Common myeloid progenitor, CD34-positive (primary cell): ENCODE measurements at regions not wholly inside any gene's neighbourhood (a gene's known extent, or its start where the extent isn't known, plus 50 kb on each side); places are given as distances from the start of the nearest gene placed in this dataset.

Experiments
- CTCF ChIA-PET: fragments of 350-600 bp; sonication (Branson Sonifier 250); formaldehyde crosslinking; loops from one replicate; lab custom pipeline; 2021; ENCODE audit warnings: antibody characterized with exemption; lab: Charles Lee
- POLR2A ChIA-PET: fragments of 350-600 bp; sonication (Branson Sonifier 250); formaldehyde crosslinking; loops from one replicate; lab custom pipeline; 2021; ENCODE audit warnings: antibody characterized with exemption; lab: Charles Lee
- DNase-seq, 3 donors: peaks; one replicate each; pipeline versions ENCODE4 v3.0.0 to v3.0.0-alpha.2; 2013
- H3K27ac ChIP-seq, 2 experiments: 1 replicate in 1 of 2; 2 replicates in 1 of 2; pipeline ENCODE4 v1.7.0; 2013; ENCODE audit warnings: inconsistent platforms in 2 of 2, low read length in 2 of 2, mild to moderate bottlenecking in 2 of 2, low read depth in 1 of 2, moderate library complexity in 1 of 2; ENCODE audit not compliant: severe bottlenecking in 2 of 2, insufficient read depth in 1 of 2, poor library complexity in 1 of 2
- H3K27me3 ChIP-seq, 5 experiments: replicated peaks in 2 of 5; 1 replicate in 3 of 5; 2 replicates in 2 of 5; pipeline versions ENCODE4 v1.6.1 to v1.7.0; 2013; ENCODE audit warnings: low read length in 4 of 5, mild to moderate bottlenecking in 2 of 5, moderate library complexity in 2 of 5, inconsistent platforms in 1 of 5; ENCODE audit not compliant: insufficient read depth in 5 of 5, control insufficient read depth in 4 of 5
- H3K36me3 ChIP-seq, 4 experiments: 1 replicate in 2 of 4; 2 replicates in 2 of 4; pipeline versions ENCODE4 v1.6.1 to v1.7.0; 2013; ENCODE audit warnings: low read length in 3 of 4, control low read depth in 1 of 4, mild to moderate bottlenecking in 1 of 4; ENCODE audit not compliant: control insufficient read depth in 4 of 4, insufficient read depth in 4 of 4
- H3K4me1 ChIP-seq, 4 experiments: 1 replicate in 3 of 4; 2 replicates in 1 of 4; pipeline versions ENCODE4 v1.6.1 to v1.7.1; 2013; ENCODE audit warnings: low read length in 3 of 4, mild to moderate bottlenecking in 3 of 4, control low read depth in 1 of 4, inconsistent platforms in 1 of 4, moderate library complexity in 1 of 4; ENCODE audit not compliant: control insufficient read depth in 4 of 4, insufficient read depth in 4 of 4; ENCODE audit errors: control extremely low read depth in 1 of 4
- H3K4me3 ChIP-seq, 7 experiments: 1 replicate in 4 of 7; 2 replicates in 3 of 7; pipeline versions ENCODE4 v1.5.1 to v1.7.0; 2013; ENCODE audit warnings: mild to moderate bottlenecking in 7 of 7, low read length in 6 of 7, moderate library complexity in 6 of 7, inconsistent platforms in 2 of 7, low read depth in 2 of 7, control low read depth in 1 of 7; ENCODE audit not compliant: insufficient read depth in 4 of 7, control insufficient read depth in 1 of 7; ENCODE audit errors: extremely low read depth in 1 of 7
- H3K9me3 ChIP-seq, 5 experiments: 1 replicate in 4 of 5; 2 replicates in 1 of 5; pipeline versions ENCODE4 v1.6.1 to v1.7.1; 2013; ENCODE audit warnings: low read length in 4 of 5, mild to moderate bottlenecking in 2 of 5, inconsistent platforms in 1 of 5, low read depth in 1 of 5, moderate library complexity in 1 of 5; ENCODE audit not compliant: control insufficient read depth in 4 of 5, insufficient read depth in 2 of 5; ENCODE audit errors: control extremely low read depth in 1 of 5
- WGBS: methylation state at CpG from one replicate; pipeline ENCODE4 v1.1.5; 2013; ENCODE audit not compliant: insufficient coverage; 5-methylcytosine and 5-hydroxymethylcytosine counted together

DNA sequence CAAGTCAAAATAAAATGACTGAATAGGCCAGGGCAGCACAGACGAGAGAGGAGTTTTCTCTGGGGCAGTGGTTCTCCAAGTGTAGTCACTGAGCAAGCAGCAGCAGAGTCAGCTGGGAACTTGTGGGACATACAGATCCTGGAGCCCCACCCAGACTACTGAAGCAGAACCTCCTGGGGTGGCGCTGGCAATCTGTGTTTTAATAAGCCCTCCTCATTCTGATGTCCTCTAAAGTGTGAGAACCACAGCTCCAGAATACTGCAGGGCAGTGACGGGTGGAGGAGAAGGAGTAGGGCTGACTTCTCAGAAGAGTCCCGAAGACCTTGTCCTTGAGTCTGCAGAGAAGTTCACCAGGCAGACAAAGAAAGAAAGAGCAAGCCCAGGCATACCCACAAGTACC is 251.3 kb upstream of the HES1 start:
- ChIA-PET POLR2A (interaction anchor here (0.6 kb wide), 1 partner anchor 109 kb away, joined by 4 read pairs; no protein-coding TSS in a partner anchor), CTCF (interaction anchor here (0.7 kb wide), 1 partner anchor 44 kb away, joined by 3 read pairs; no protein-coding TSS in a partner anchor)
- Histone ChIP-seq H3K4me1 (peaks cover 0 to 4% (median under 1%) of the 10 kb centered on the region in 4 experiments), H3K27me3 (no peaks in the 10 kb centered on the region), H3K4me3 (no peak overlapping the region), H3K36me3 (no peaks in the 10 kb centered on the region), H3K27ac (no peak overlapping the region), H3K9me3 (peaks cover 0 to 15% (median 5%) of the 10 kb centered on the region in 5 experiments)
- WGBS: 88% methylated on average over 2 of the region's 4 CpGs
- DNase-seq: no peak

DNA sequence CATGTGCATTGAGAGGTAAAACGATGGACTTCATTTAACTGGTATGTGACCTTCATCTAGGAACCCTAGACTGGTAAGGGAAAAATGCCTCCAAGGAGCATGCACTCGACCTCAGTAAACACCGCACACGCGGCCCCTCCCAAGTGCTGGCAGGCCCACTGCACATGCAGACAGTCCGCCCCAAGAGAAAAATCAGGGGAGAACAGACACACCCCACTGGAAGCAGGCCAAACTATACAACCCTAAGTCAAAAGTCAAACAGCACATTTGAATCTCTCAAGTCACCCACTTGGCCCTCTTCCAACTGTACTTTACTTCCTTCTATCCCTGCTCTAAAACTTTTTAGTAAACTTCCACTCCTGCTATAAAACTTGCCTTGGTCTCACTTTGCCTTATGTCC is 250.1 kb upstream of the HES1 start:
- no peak overlapping the region for H3K27ac ChIP-seq
- peak in 2 of 3 donors; percentile 14 to 28 for DNase-seq
- no peak overlapping the region for H3K4me3 ChIP-seq
- H3K4me1 ChIP-seq: no peaks in the 10 kb centered on the region
- ChIA-PET CTCF (interaction anchor here (0.6 kb wide), 1 partner anchor 187 kb away, joined by 3 read pairs; no protein-coding TSS in a partner anchor), POLR2A (interaction anchor here (1.2 kb wide), 1 partner anchor 111 kb away, joined by 3 read pairs; no protein-coding TSS in a partner anchor)
- H3K9me3 ChIP-seq: peaks cover 0 to 15% (median 5%) of the 10 kb centered on the region in 5 experiments
- WGBS: 98% methylated on average over 5 of the region's 6 CpGs
- H3K36me3 ChIP-seq: no peaks in the 10 kb centered on the region
- H3K27me3 ChIP-seq: no peaks in the 10 kb centered on the region

GRCh38 chr3:193890016-193890897 is 245.7 kb upstream of the HES1 start:
- CTCF ChIA-PET: no interaction called here

GRCh38 chr3:193894121-193894863 is 241.7 kb upstream of the HES1 start:
- H3K27ac ChIP-seq: no peak overlapping the region
- peaks cover 0 to 3% (median 0%) of the 10 kb centered on the region in 4 experiments for H3K4me1 ChIP-seq
- no peak overlapping the region for H3K4me3 ChIP-seq
- POLR2A ChIA-PET: no interaction called here
- no peak for DNase-seq
- no peaks in the 10 kb centered on the region for H3K27me3 ChIP-seq
- 94% methylated on average over 6 of the region's 10 CpGs for WGBS
- no peaks in the 10 kb centered on the region for H3K36me3 ChIP-seq
- CTCF ChIA-PET: no interaction called here
- H3K9me3 ChIP-seq: no peaks in the 10 kb centered on the region

More at GRCh38 chr3:193890016-193890897, 245.7 kb upstream of the HES1 start:
- Histone ChIP-seq H3K4me3 (no peak overlapping the region), H3K4me1 (peaks cover 0 to 3% (median 0%) of the 10 kb centered on the region in 4 experiments), H3K27ac (no peak overlapping the region), H3K36me3 (no peaks in the 10 kb centered on the region), H3K9me3 (peaks cover 0 to 15% (median 5%) of the 10 kb centered on the region in 5 experiments), H3K27me3 (no peaks in the 10 kb centered on the region)
- POLR2A ChIA-PET: no interaction called here
- WGBS: 89% methylated on average over 10 of the region's 12 CpGs
- no peak for DNase-seq

GRCh38 chr3:193895409-193895808 is 240.5 kb upstream of the HES1 start:
- H3K36me3 ChIP-seq: no peaks in the 10 kb centered on the region
- no peak overlapping the region for H3K27ac ChIP-seq
- H3K4me1 ChIP-seq: peaks cover 0 to 3% (median 0%) of the 10 kb centered on the region in 4 experiments
- WGBS: 100% methylated on average over 3 of the region's 4 CpGs
- H3K9me3 ChIP-seq: no peaks in the 10 kb centered on the region
- no peak for DNase-seq
- POLR2A ChIA-PET: no interaction called here
- CTCF ChIA-PET: interaction anchor here (1.1 to 1.4 kb wide), 2 partner anchors 10 to 60 kb away, joined by 3 read pairs; no protein-coding TSS in a partner anchor
- H3K4me3 ChIP-seq: no peak overlapping the region
- no peaks in the 10 kb centered on the region for H3K27me3 ChIP-seq

DNA sequence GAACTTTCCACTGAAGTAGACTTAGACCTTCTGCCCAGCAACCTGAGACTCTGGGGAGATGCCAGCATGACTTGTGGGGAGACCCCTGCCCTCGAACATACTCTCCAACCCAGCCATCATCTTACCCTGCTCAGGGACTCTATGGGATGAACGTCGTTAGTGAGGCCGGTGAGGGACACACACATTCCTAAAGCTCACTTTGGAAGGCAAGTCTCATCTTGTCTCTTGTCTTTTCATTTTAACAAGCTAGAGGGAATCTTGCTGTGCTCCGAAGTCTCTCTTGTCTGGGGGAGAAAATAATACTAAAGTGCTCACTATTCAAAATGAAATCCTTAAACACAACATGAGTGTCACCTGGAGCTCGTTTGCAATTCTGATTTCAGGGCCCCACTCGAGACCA is 239.5 kb upstream of the HES1 start:
- DNase-seq: no peak
- H3K36me3 ChIP-seq: no peaks in the 10 kb centered on the region
- H3K27me3 ChIP-seq: no peaks in the 10 kb centered on the region
- ChIA-PET POLR2A (no interaction called here), CTCF (interaction anchor here (1.4 to 2.9 kb wide), 2 partner anchors 9 to 23 kb away, joined by 3 to 7 read pairs; no protein-coding TSS in a partner anchor)
- WGBS: 100% methylated on average over 5 of the region's 7 CpGs
- H3K27ac ChIP-seq: no peak overlapping the region
- H3K4me3 ChIP-seq: no peak overlapping the region
- no peaks in the 10 kb centered on the region for H3K9me3 ChIP-seq
- H3K4me1 ChIP-seq: peaks cover 0 to 3% (median 0%) of the 10 kb centered on the region in 4 experiments
